H1 (cell line): ENCODE measurements at regions not wholly inside any gene's neighbourhood (a gene's known extent, or its start where the extent isn't known, plus 50 kb on each side); places are given as distances from the start of the nearest gene placed in this dataset.

Experiments
- CHD7 ChIP-seq: fragments of 300-600 bp; sonication (generic); IDR thresholded peaks from 2 replicates; pipeline ENCODE4 v1.7.1; 2012; ENCODE audit warnings: low read length, moderate library complexity, mild to moderate bottlenecking, inconsistent platforms; ENCODE audit not compliant: insufficient replicate concordance

DNA sequence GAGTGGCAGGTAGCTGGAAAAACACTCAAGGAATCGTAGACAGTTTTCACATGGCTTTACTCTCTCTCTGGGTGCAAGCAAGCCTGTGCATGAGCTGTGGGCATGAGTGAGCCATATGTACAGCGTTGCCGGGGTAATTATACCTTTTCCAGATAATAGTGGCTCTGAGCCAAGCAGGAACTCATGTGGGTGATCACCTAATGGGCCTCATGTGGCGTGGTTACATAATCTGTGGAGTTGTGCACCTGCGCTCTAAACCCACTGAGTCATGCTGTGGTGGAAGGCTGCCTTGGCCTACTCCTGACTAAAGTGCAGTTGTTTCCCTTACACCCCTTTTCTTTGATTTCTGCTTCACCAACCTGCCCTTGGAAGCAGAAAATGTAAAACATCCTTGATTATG lies 1564.5 kb upstream of the PCDH10 start (continued):
- no peak for TF ChIP-seq CHD7
